Natural killer cell (primary cell): ENCODE measurements at regions not wholly inside any gene's neighbourhood (a gene's known extent, or its start where the extent isn't known, plus 50 kb on each side); places are given as distances from the start of the nearest gene placed in this dataset.

ENCODE experiments used
- ATAC-seq, 3 donors: fragments of 150-1000 bp in 2 of 3; fragments of 200-7000 bp in 1 of 3; cut with Tn5 transposase; 1 replicate in 1 of 3; 2 replicates in 2 of 3; pipeline ENCODE4 v1.10.0; 2021; ENCODE audit warnings: mild to moderate bottlenecking in 2 of 3, moderate library complexity in 2 of 3
- DNase-seq, 2 donors: peaks; one replicate each; pipeline versions ENCODE4 v3.0.0 to v3.0.0-alpha.2; 2013 to 2021; ENCODE audit warnings: mixed read lengths in 1 of 2
- H3K27ac ChIP-seq: one replicate; pipeline ENCODE4 v1.5.1; 2013; ENCODE audit warnings: mild to moderate bottlenecking, low read length
- H3K27me3 ChIP-seq: one replicate; pipeline ENCODE4 v1.6.1; 2013; ENCODE audit warnings: low read length; ENCODE audit not compliant: control insufficient read depth, insufficient read depth
- H3K36me3 ChIP-seq: one replicate; pipeline ENCODE4 v1.6.1; 2013; ENCODE audit warnings: low read length; ENCODE audit not compliant: control insufficient read depth, insufficient read depth
- H3K4me1 ChIP-seq: one replicate; pipeline ENCODE4 v1.6.1; 2013; ENCODE audit warnings: low read length; ENCODE audit not compliant: control insufficient read depth, insufficient read depth
- H3K4me3 ChIP-seq: one replicate; pipeline ENCODE4 v1.5.1; 2013; ENCODE audit warnings: low read length
- H3K9me3 ChIP-seq: one replicate; pipeline ENCODE4 v1.6.1; 2013; ENCODE audit warnings: low read length; ENCODE audit not compliant: control insufficient read depth, insufficient read depth
- H3K27ac Mint-ChIP-seq, 2 donors: one replicate each; pipeline ENCODE4 v1.8.0; 2022; ENCODE audit warnings: mild to moderate bottlenecking in 2 of 2, mixed read lengths in 2 of 2, moderate library complexity in 1 of 2
- H3K27me3 Mint-ChIP-seq, 2 donors: one replicate each; pipeline ENCODE4 v1.8.0; 2022; ENCODE audit warnings: low read depth in 2 of 2, mixed read lengths in 2 of 2
- H3K36me3 Mint-ChIP-seq: one replicate; pipeline ENCODE4 v1.8.0; 2022; ENCODE audit warnings: mixed read lengths
- H3K4me1 Mint-ChIP-seq, 2 donors: one replicate each; pipeline ENCODE4 v1.8.0; 2022; ENCODE audit warnings: mixed read lengths in 2 of 2
- H3K4me3 Mint-ChIP-seq: one replicate; pipeline ENCODE4 v1.8.0; 2022; ENCODE audit warnings: mild to moderate bottlenecking, moderate library complexity, mixed read lengths
- H3K9me3 Mint-ChIP-seq, 2 donors: one replicate each; pipeline ENCODE4 v1.8.0; 2022; ENCODE audit warnings: mixed read lengths in 2 of 2
- CTCF ChIP-seq: fragments of 200-600 bp; IDR thresholded peaks from one replicate; pipeline ENCODE4 v1.8.0; 2022; ENCODE audit warnings: antibody characterized with exemption
- WGBS: methylation state at CpG from one replicate; pipeline ENCODE4 v1.1.7; 2013; ENCODE audit warnings: missing lambda C conversion rate; ENCODE audit not compliant: insufficient coverage; 5-methylcytosine and 5-hydroxymethylcytosine counted together
- intact Hi-C: fragments of 100-400 bp; cut with micrococcal nuclease; formaldehyde crosslinking; loops from one replicate; pipeline ENCODE4 v1.14.2; 2022

- WGBS: 64% methylated on average over 1 of the region's 1 CpG
- Mint-ChIP-seq H3K27ac (no peak overlapping the region), H3K36me3 (no peaks in the 10 kb centered on the region), H3K4me1 (no peaks in the 10 kb centered on the region), H3K9me3 (peaks cover 15 to 18% of the 10 kb centered on the region in 2 donors), H3K27me3 (no peaks in the 10 kb centered on the region), H3K4me3 (no peak overlapping the region)
- no peak overlapping the region for H3K27ac ChIP-seq
- H3K4me1 ChIP-seq: no peaks in the 10 kb centered on the region
- TF ChIP-seq CTCF: no peak
- intact Hi-C loops: no loop called here
- H3K9me3 ChIP-seq: no peaks in the 10 kb centered on the region
- H3K36me3 ChIP-seq: no peaks in the 10 kb centered on the region
- H3K27me3 ChIP-seq: no peaks in the 10 kb centered on the region
- no peak overlapping the region for H3K4me3 ChIP-seq
- DNase-seq (no peak), ATAC-seq (no peak)
Measured at GRCh38 chr3:163936543-163936942, 1141.8 kb downstream of the SI start.

- Mint-ChIP-seq H3K4me1 (no peaks in the 10 kb centered on the region), H3K27ac (no peak overlapping the region), H3K36me3 (no peaks in the 10 kb centered on the region), H3K9me3 (peaks cover 13 to 16% of the 10 kb centered on the region in 2 donors), H3K27me3 (no peaks in the 10 kb centered on the region), H3K4me3 (no peak overlapping the region)
- intact Hi-C loops: no loop called here
- Histone ChIP-seq H3K9me3 (no peaks in the 10 kb centered on the region), H3K4me3 (no peak overlapping the region), H3K36me3 (no peaks in the 10 kb centered on the region), H3K27me3 (no peaks in the 10 kb centered on the region), H3K27ac (no peak overlapping the region), H3K4me1 (no peaks in the 10 kb centered on the region)
- 100% methylated on average over 2 of the region's 3 CpGs for WGBS
- DNase-seq (no peak), ATAC-seq (no peak)
- TF ChIP-seq CTCF: no peak
Measured at GRCh38 chr3:163935411-163935810, 1142.9 kb downstream of the SI start.

- no peak for TF ChIP-seq CTCF
- no peak for DNase-seq
- Mint-ChIP-seq H3K27ac (no peak overlapping the region), H3K4me1 (no peaks in the 10 kb centered on the region), H3K27me3 (no peaks in the 10 kb centered on the region), H3K9me3 (peaks cover 15% of the 10 kb centered on the region in 2 donors), H3K36me3 (no peaks in the 10 kb centered on the region), H3K4me3 (no peak overlapping the region)
- ATAC-seq: no peak
- no peak overlapping the region for H3K27ac ChIP-seq
- H3K4me1 ChIP-seq: no peaks in the 10 kb centered on the region
- intact Hi-C loops: no loop called here
- H3K27me3 ChIP-seq: no peaks in the 10 kb centered on the region
- H3K9me3 ChIP-seq: peaks cover 9% of the 10 kb centered on the region
- no peak overlapping the region for H3K4me3 ChIP-seq
- WGBS: 80% methylated on average over 2 of the region's 2 CpGs
- no peaks in the 10 kb centered on the region for H3K36me3 ChIP-seq
Measured at GRCh38 chr3:163929069-163929652, 1149.1 kb downstream of the SI start.

- peaks cover 13 to 16% of the 10 kb centered on the region in 2 donors for H3K9me3 Mint-ChIP-seq
- Histone ChIP-seq H3K4me3 (no peak overlapping the region), H3K4me1 (no peaks in the 10 kb centered on the region), H3K9me3 (peaks cover 13% of the 10 kb centered on the region), H3K27me3 (no peaks in the 10 kb centered on the region), H3K36me3 (no peaks in the 10 kb centered on the region), H3K27ac (no peak overlapping the region)
- H3K4me1 Mint-ChIP-seq: no peaks in the 10 kb centered on the region
- intact Hi-C loops: no loop called here
- H3K27ac Mint-ChIP-seq: no peak overlapping the region
- no peak for DNase-seq
- no peaks in the 10 kb centered on the region for H3K36me3 Mint-ChIP-seq
- no peak overlapping the region for H3K4me3 Mint-ChIP-seq
- no CpG with 5 or more reads among the region's 1 CpG for WGBS
- H3K27me3 Mint-ChIP-seq: no peaks in the 10 kb centered on the region
- no peak for ATAC-seq
- no peak for TF ChIP-seq CTCF
Measured at GRCh38 chr3:163927521-163927920, 1150.8 kb downstream of the SI start.
